ENCODE measurements at regions not wholly inside any gene's neighbourhood (a gene's known extent, or its start where the extent isn't known, plus 50 kb on each side); places are given as distances from the start of the nearest gene placed in this dataset.

GRCh38 chr6:139608466-139609261, 234.2 kb upstream of the CITED2 start:
- TF ChIP-seq, protein P1, sequence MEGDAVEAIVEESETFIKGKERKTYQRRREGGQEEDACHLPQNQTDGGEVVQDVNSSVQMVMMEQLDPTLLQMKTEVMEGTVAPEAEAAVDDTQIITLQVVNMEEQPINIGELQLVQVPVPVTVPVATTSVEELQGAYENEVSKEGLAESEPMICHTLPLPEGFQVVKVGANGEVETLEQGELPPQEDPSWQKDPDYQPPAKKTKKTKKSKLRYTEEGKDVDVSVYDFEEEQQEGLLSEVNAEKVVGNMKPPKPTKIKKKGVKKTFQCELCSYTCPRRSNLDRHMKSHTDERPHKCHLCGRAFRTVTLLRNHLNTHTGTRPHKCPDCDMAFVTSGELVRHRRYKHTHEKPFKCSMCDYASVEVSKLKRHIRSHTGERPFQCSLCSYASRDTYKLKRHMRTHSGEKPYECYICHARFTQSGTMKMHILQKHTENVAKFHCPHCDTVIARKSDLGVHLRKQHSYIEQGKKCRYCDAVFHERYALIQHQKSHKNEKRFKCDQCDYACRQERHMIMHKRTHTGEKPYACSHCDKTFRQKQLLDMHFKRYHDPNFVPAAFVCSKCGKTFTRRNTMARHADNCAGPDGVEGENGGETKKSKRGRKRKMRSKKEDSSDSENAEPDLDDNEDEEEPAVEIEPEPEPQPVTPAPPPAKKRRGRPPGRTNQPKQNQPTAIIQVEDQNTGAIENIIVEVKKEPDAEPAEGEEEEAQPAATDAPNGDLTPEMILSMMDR (IDR thresholded peaks at IDR 0.05; ENCODE audit: insufficient read depth, low read depth, low read length): no peak
- TF ChIP-seq EZH2 (IDR thresholded peaks at IDR 0.05; ENCODE audit: insufficient read depth, low read length): no peak
- H3K4me3 ChIP-seq (ENCODE audit: insufficient read depth, low read depth, low read length): no peak overlapping the region
- no peak overlapping the region for H3K9ac ChIP-seq (ENCODE audit: low read length)
- FAIRE-seq (peak; percentile 9), DNase-seq (ENCODE audit: low read depth) (peak; percentile 43)
- no peaks in the 10 kb centered on the region for H3K27me3 ChIP-seq (ENCODE audit: insufficient read depth, low read length)
- Mint-ChIP-seq H3K4me1 (ENCODE audit: low read depth, unreplicated experiment) (peaks cover 20% of the 10 kb centered on the region), H3K4me3 (ENCODE audit: unreplicated experiment) (no peak overlapping the region), H3K27me3 (ENCODE audit: low read depth, unreplicated experiment) (no peaks in the 10 kb centered on the region), H3K27ac (ENCODE audit: unreplicated experiment) (peak overlapping the region; percentile 15), H3K36me3 (ENCODE audit: low read depth, unreplicated experiment) (no peaks in the 10 kb centered on the region), H3K9me3 (ENCODE audit: unreplicated experiment) (peaks cover 8% of the 10 kb centered on the region)
- H3K79me2 ChIP-seq (ENCODE audit: insufficient read depth, low read length): no peaks in the 10 kb centered on the region
- H3K27ac ChIP-seq (ENCODE audit: low read depth, low read length): no peak overlapping the region
- H3K36me3 ChIP-seq (ENCODE audit: insufficient read depth, low read length): no peaks in the 10 kb centered on the region
- H3K9me3 ChIP-seq (ENCODE audit: insufficient read depth, low read depth, low read length): no peaks in the 10 kb centered on the region
- H2AFZ ChIP-seq (ENCODE audit: low read depth, low read length): no peak overlapping the region
- H4K20me1 ChIP-seq (ENCODE audit: insufficient read depth, low read length): no peaks in the 10 kb centered on the region
- no peak overlapping the region for H3K4me2 ChIP-seq (ENCODE audit: low read length)
- peaks cover 4% of the 10 kb centered on the region for H3K4me1 ChIP-seq (ENCODE audit: insufficient read depth, low read length)

DNA sequence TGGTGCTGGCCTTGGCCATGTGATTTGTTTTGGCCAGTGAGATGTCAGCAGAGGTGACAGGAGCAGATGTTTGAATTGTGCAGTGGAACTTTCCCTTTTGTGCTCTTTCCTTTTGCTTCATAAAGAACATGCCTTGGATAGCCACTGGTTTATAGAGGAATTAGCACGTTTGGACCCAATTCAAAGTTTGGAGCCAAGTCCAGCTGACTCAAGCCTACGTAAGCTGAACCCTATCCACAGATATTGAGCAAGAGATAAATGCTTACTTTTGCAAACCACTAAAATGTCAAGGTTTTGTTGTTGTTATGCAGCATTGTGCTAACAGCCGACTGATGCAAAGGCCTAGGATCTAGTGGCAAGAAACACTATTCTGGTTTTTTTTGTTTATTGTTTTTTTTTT, 230.9 kb upstream of the CITED2 start:
- H3K27me3 Mint-ChIP-seq (ENCODE audit: low read depth, unreplicated experiment): no peaks in the 10 kb centered on the region
- no peaks in the 10 kb centered on the region for H3K79me2 ChIP-seq (ENCODE audit: insufficient read depth, low read length)
- no peak overlapping the region for H3K4me3 Mint-ChIP-seq (ENCODE audit: unreplicated experiment)
- H3K4me1 ChIP-seq (ENCODE audit: insufficient read depth, low read length): peaks cover 4% of the 10 kb centered on the region
- H3K4me2 ChIP-seq (ENCODE audit: low read length): no peak overlapping the region
- H3K9me3 Mint-ChIP-seq (ENCODE audit: unreplicated experiment): peaks cover 8% of the 10 kb centered on the region
- no peak overlapping the region for H3K9ac ChIP-seq (ENCODE audit: low read length)
- no peak overlapping the region for H3K4me3 ChIP-seq (ENCODE audit: insufficient read depth, low read depth, low read length)
- H4K20me1 ChIP-seq (ENCODE audit: insufficient read depth, low read length): no peaks in the 10 kb centered on the region
- no peaks in the 10 kb centered on the region for H3K36me3 Mint-ChIP-seq (ENCODE audit: low read depth, unreplicated experiment)
- H3K9me3 ChIP-seq (ENCODE audit: insufficient read depth, low read depth, low read length): no peaks in the 10 kb centered on the region
- no peak for TF ChIP-seq EZH2 (IDR thresholded peaks at IDR 0.05; ENCODE audit: insufficient read depth, low read length)
- TF ChIP-seq, protein P1 (IDR thresholded peaks at IDR 0.05; ENCODE audit: insufficient read depth, low read depth, low read length): no peak
- H3K4me1 Mint-ChIP-seq (ENCODE audit: low read depth, unreplicated experiment): peaks cover 23% of the 10 kb centered on the region
- H2AFZ ChIP-seq (ENCODE audit: low read depth, low read length): no peak overlapping the region
- FAIRE-seq (no peak), DNase-seq (ENCODE audit: low read depth) (peak; percentile 91)
- no peaks in the 10 kb centered on the region for H3K27me3 ChIP-seq (ENCODE audit: insufficient read depth, low read length)
- H3K27ac ChIP-seq (ENCODE audit: low read depth, low read length): no peak overlapping the region
- H3K36me3 ChIP-seq (ENCODE audit: insufficient read depth, low read length): no peaks in the 10 kb centered on the region
- no peak overlapping the region for H3K27ac Mint-ChIP-seq (ENCODE audit: unreplicated experiment)

DNA sequence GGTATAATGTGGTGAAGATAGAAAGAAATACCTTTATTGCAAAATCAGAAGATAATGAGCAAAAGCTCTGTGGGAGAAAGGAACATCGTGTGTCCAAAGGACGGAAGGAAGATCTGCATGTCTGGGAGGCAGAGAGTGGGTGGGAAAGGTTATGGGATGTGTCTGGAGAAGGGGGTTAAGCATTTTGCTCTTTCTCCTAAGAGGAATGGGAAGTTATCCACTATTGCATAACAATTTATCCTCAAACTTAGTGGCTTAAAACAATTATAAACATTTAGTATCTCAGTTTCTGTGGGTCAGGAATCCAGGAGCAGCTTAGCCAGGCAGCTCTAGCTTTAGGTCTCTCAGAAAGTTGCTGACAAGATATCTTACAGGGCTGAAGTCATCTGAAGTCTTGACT, 229.1 kb upstream of the CITED2 start:
- TF ChIP-seq EZH2 (IDR thresholded peaks at IDR 0.05; ENCODE audit: insufficient read depth, low read length): no peak
- TF ChIP-seq, protein P1 (IDR thresholded peaks at IDR 0.05; ENCODE audit: insufficient read depth, low read depth, low read length): no peak
- Histone ChIP-seq H3K79me2 (ENCODE audit: insufficient read depth, low read length) (no peaks in the 10 kb centered on the region), H3K9ac (ENCODE audit: low read length) (no peak overlapping the region), H4K20me1 (ENCODE audit: insufficient read depth, low read length) (no peaks in the 10 kb centered on the region), H3K9me3 (ENCODE audit: insufficient read depth, low read depth, low read length) (no peaks in the 10 kb centered on the region), H3K4me2 (ENCODE audit: low read length) (no peak overlapping the region), H3K4me3 (ENCODE audit: insufficient read depth, low read depth, low read length) (no peak overlapping the region), H3K27ac (ENCODE audit: low read depth, low read length) (no peak overlapping the region), H3K36me3 (ENCODE audit: insufficient read depth, low read length) (no peaks in the 10 kb centered on the region), H3K27me3 (ENCODE audit: insufficient read depth, low read length) (no peaks in the 10 kb centered on the region), H3K4me1 (ENCODE audit: insufficient read depth, low read length) (peaks cover 8% of the 10 kb centered on the region), H2AFZ (ENCODE audit: low read depth, low read length) (no peak overlapping the region)
- Mint-ChIP-seq H3K4me3 (ENCODE audit: unreplicated experiment) (no peak overlapping the region), H3K9me3 (ENCODE audit: unreplicated experiment) (peaks cover 8% of the 10 kb centered on the region), H3K4me1 (ENCODE audit: low read depth, unreplicated experiment) (peaks cover 21% of the 10 kb centered on the region), H3K27ac (ENCODE audit: unreplicated experiment) (no peak overlapping the region), H3K27me3 (ENCODE audit: low read depth, unreplicated experiment) (no peaks in the 10 kb centered on the region), H3K36me3 (ENCODE audit: low read depth, unreplicated experiment) (no peaks in the 10 kb centered on the region)
- FAIRE-seq (no peak), DNase-seq (ENCODE audit: low read depth) (no peak)
